H1 (cell line): ENCODE measurements at regions not wholly inside any gene's neighbourhood (a gene's known extent, or its start where the extent isn't known, plus 50 kb on each side); places are given as distances from the start of the nearest gene placed in this dataset.

Source experiments
- CTCF ChIA-PET: fragments of 300-600 bp; sonication (Branson Sonifier 250); formaldehyde crosslinking; loops from one replicate; lab custom pipeline; 2021; ENCODE audit not compliant: partially characterized antibody; lab: Charles Lee
- POLR2A ChIA-PET: fragments of 300-600 bp; sonication (Branson Sonifier 250); formaldehyde crosslinking; loops from one replicate; lab custom pipeline; 2021; ENCODE audit warnings: inconsistent platforms; ENCODE audit not compliant: partially characterized antibody; lab: Charles Lee
- DNase-seq, 2 experiments: peaks; one replicate each; pipeline versions ENCODE4 v3.0.0 to v3.0.0-alpha.2; 2010 to 2022; ENCODE audit warnings: low spot score in 2 of 2, low read depth in 1 of 2, mixed read lengths in 1 of 2
- FAIRE-seq: peaks from 2 replicates; lab custom pipeline; 2011; peaks lifted over from hg19 to GRCh38; lab: Jason Lieb, UNC
- H2AFZ ChIP-seq: 2 replicates; pipeline ENCODE4 v1.8.1; 2012; ENCODE audit warnings: low read length, inconsistent platforms
- H2AK5ac ChIP-seq: 2 replicates; pipeline ENCODE4 v1.6.1; 2013; ENCODE audit warnings: low read depth, low read length
- H2BK120ac ChIP-seq: replicated peaks from 2 replicates; pipeline ENCODE3; 2013; ENCODE audit warnings: low read depth, low read length, inconsistent platforms
- H2BK12ac ChIP-seq: 2 replicates; pipeline ENCODE4 v1.6.1; 2013; ENCODE audit warnings: low read depth, low read length
- H2BK15ac ChIP-seq: 2 replicates; pipeline ENCODE4 v1.6.1; 2013; ENCODE audit warnings: low read length
- H2BK20ac ChIP-seq: 2 replicates; pipeline ENCODE4 v1.6.1; 2013; ENCODE audit warnings: low read length
- H2BK5ac ChIP-seq: 2 replicates; pipeline ENCODE4 v1.6.1; 2013; ENCODE audit warnings: low read depth, low read length
- H3K14ac ChIP-seq: 2 replicates; pipeline ENCODE4 v1.6.1; 2013; ENCODE audit warnings: inconsistent platforms; ENCODE audit not compliant: insufficient read length
- H3K18ac ChIP-seq: 2 replicates; pipeline ENCODE4 v1.6.1; 2013; ENCODE audit warnings: low read length; ENCODE audit errors: extremely low read depth
- H3K23ac ChIP-seq: 2 replicates; pipeline ENCODE4 v1.6.1; 2013; ENCODE audit warnings: inconsistent platforms; ENCODE audit not compliant: insufficient read length
- H3K23me2 ChIP-seq: 2 replicates; pipeline ENCODE4 v1.6.1; 2013; ENCODE audit warnings: low read depth, low read length
- H3K27ac ChIP-seq: 2 replicates; pipeline ENCODE4 v1.6.1; 2011; ENCODE audit warnings: low read depth, low read length, inconsistent platforms
- H3K27me3 ChIP-seq, 4 experiments: replicated peaks in 1 of 4; 1 replicate in 1 of 4; 2 replicates in 3 of 4; pipeline versions ENCODE4 v1.6.1 to v1.8.1; 2011 to 2013; ENCODE audit warnings: low read length in 3 of 4, mild to moderate bottlenecking in 3 of 4, inconsistent platforms in 2 of 4, mixed read lengths in 2 of 4, moderate library complexity in 1 of 4; ENCODE audit not compliant: control insufficient read depth in 3 of 4, insufficient read depth in 3 of 4; ENCODE audit errors: extremely low read depth in 1 of 4
- H3K36me3 ChIP-seq, 4 experiments: 2 replicates each; pipeline versions ENCODE4 v1.6.1 to v1.8.1; 2011 to 2013; ENCODE audit warnings: mild to moderate bottlenecking in 4 of 4, low read length in 3 of 4, moderate library complexity in 2 of 4, control low read depth in 1 of 4, inconsistent platforms in 1 of 4; ENCODE audit not compliant: insufficient read depth in 4 of 4, control insufficient read depth in 2 of 4
- H3K4ac ChIP-seq: replicated peaks from 2 replicates; pipeline ENCODE3; 2013; ENCODE audit warnings: low read length, low read depth, mixed read lengths, inconsistent platforms; ENCODE audit not compliant: insufficient read length
- H3K4me1 ChIP-seq, 4 experiments: replicated peaks in 1 of 4; 1 replicate in 1 of 4; 2 replicates in 3 of 4; pipeline versions ENCODE4 v1.6.1 to v1.8.1; 2011 to 2013; ENCODE audit warnings: low read length in 3 of 4, inconsistent platforms in 2 of 4, mixed read lengths in 1 of 4; ENCODE audit not compliant: insufficient read depth in 4 of 4, control insufficient read depth in 3 of 4
- H3K4me2 ChIP-seq, 2 experiments: 2 replicates each; pipeline versions ENCODE4 v1.6.1 to v1.8.1; 2011 to 2013; ENCODE audit warnings: low read depth in 2 of 2, low read length in 2 of 2, control low read depth in 1 of 2, inconsistent platforms in 1 of 2, mild to moderate bottlenecking in 1 of 2; ENCODE audit not compliant: insufficient read depth in 1 of 2
- H3K4me3 ChIP-seq, 4 experiments: fragments of 200-600, 300-600 bp in 1 of 4; sonication (generic), shearing (Covaris generic), sonication (Bioruptor Twin) in 1 of 4; 2 replicates each; pipeline versions ENCODE4 v1.5.1 to v1.8.1; 2011 to 2016; ENCODE audit warnings: low read length in 4 of 4, low read depth in 3 of 4, control low read depth in 2 of 4, inconsistent platforms in 2 of 4, mild to moderate bottlenecking in 2 of 4, mixed read lengths in 1 of 4, moderate library complexity in 1 of 4; ENCODE audit not compliant: insufficient read depth in 2 of 4; ENCODE audit errors: extremely low read depth in 1 of 4
- H3K56ac ChIP-seq: replicated peaks from 2 replicates; pipeline ENCODE3; 2013; ENCODE audit warnings: low read depth, mild to moderate bottlenecking, mixed read lengths, low read length, inconsistent platforms; ENCODE audit not compliant: insufficient read length
- H3K79me1 ChIP-seq: 2 replicates; pipeline ENCODE4 v1.6.1; 2013; ENCODE audit warnings: low read depth, low read length, control low read depth
- H3K79me2 ChIP-seq, 2 experiments: 2 replicates each; pipeline versions ENCODE4 v1.6.1 to v1.8.1; 2012 to 2013; ENCODE audit warnings: low read length in 2 of 2, mild to moderate bottlenecking in 2 of 2, inconsistent platforms in 1 of 2; ENCODE audit not compliant: insufficient read depth in 2 of 2, control insufficient read depth in 1 of 2
- H3K9ac ChIP-seq, 4 experiments: replicated peaks in 1 of 4; 1 replicate in 1 of 4; 2 replicates in 3 of 4; pipeline versions ENCODE4 v1.6.1 to v1.8.1; 2011 to 2013; ENCODE audit warnings: low read depth in 3 of 4, low read length in 3 of 4, control low read depth in 2 of 4, mild to moderate bottlenecking in 2 of 4, moderate library complexity in 2 of 4, inconsistent platforms in 1 of 4; ENCODE audit errors: extremely low read depth in 1 of 4
- H3K9me3 ChIP-seq, 2 experiments: 2 replicates each; pipeline versions ENCODE4 v1.6.1 to v1.8.1; 2012 to 2013; ENCODE audit warnings: mild to moderate bottlenecking in 2 of 2, moderate library complexity in 2 of 2, control low read depth in 1 of 2, inconsistent platforms in 1 of 2, low read depth in 1 of 2, low read length in 1 of 2, mixed read lengths in 1 of 2; ENCODE audit not compliant: insufficient read depth in 2 of 2
- H4K20me1 ChIP-seq, 2 experiments: replicated peaks in 1 of 2; 2 replicates each; pipeline versions ENCODE3 to v1.8.1; 2011 to 2013; ENCODE audit warnings: inconsistent platforms in 2 of 2, low read length in 2 of 2, mild to moderate bottlenecking in 1 of 2; ENCODE audit not compliant: insufficient read depth in 2 of 2, control insufficient read depth in 1 of 2
- H4K5ac ChIP-seq: 2 replicates; pipeline ENCODE4 v1.6.1; 2013; ENCODE audit warnings: low read length, low read depth, mixed read lengths, inconsistent platforms; ENCODE audit not compliant: insufficient read length
- H4K8ac ChIP-seq: 2 replicates; pipeline ENCODE4 v1.8.0; 2013; ENCODE audit warnings: mild to moderate bottlenecking, moderate library complexity, low read length, inconsistent platforms; ENCODE audit not compliant: insufficient read depth; ENCODE audit errors: extremely low read depth
- H4K91ac ChIP-seq: replicated peaks from 2 replicates; pipeline ENCODE3; 2013; ENCODE audit warnings: low read length, mixed read lengths, inconsistent platforms; ENCODE audit not compliant: insufficient read length
- SIX5 ChIP-seq: IDR thresholded peaks from 2 replicates; pipeline ENCODE4 v1.6.1; 2011; ENCODE audit warnings: mild to moderate bottlenecking, low read depth, low read length
- WGBS, 2 experiments: shearing (Covaris generic) in 1 of 2; methylation state at CpG; one replicate each; pipeline versions ENCODE4 v1.1.6 to v1.1.7; 2013 to 2015; ENCODE audit warnings: low lambda C conversion rate in 2 of 2, mixed read lengths in 2 of 2, inconsistent platforms in 1 of 2, low coverage in 1 of 2, missing lambda C conversion rate in 1 of 2; ENCODE audit not compliant: insufficient replicate concordance in 2 of 2, insufficient coverage in 1 of 2, insufficient read length in 1 of 2; ENCODE audit errors: extremely low coverage in 1 of 2, missing lambda C conversion rate in 1 of 2; 5-methylcytosine and 5-hydroxymethylcytosine counted together

GRCh38 chr6:142682985-142683384 is 262.0 kb downstream of the HIVEP2 start:
- 65% methylated on average over 2 of the region's 2 CpGs; no CpG with 5 or more reads in 1 of the 2 experiments for WGBS, 2 experiments
- Histone ChIP-seq H4K91ac (no peak overlapping the region), H3K9me3 (no peaks in the 10 kb centered on the region), H4K8ac (no peak overlapping the region), H4K20me1 (no peaks in the 10 kb centered on the region), H2BK5ac (no peak overlapping the region), H3K23ac (no peak overlapping the region), H3K14ac (no peak overlapping the region), H2BK12ac (no peak overlapping the region), H4K5ac (no peak overlapping the region), H3K79me1 (no peaks in the 10 kb centered on the region), H3K79me2 (no peaks in the 10 kb centered on the region), H3K56ac (no peak overlapping the region), H3K23me2 (no peaks in the 10 kb centered on the region), H3K9ac (no peak overlapping the region), H3K4me1 (no peaks in the 10 kb centered on the region), H2AFZ (no peak overlapping the region), H3K27me3 (no peaks in the 10 kb centered on the region), H3K4ac (no peak overlapping the region), H3K4me2 (no peak overlapping the region), H3K18ac (no peak overlapping the region), H2AK5ac (no peak overlapping the region), H3K4me3 (no peak overlapping the region), H3K27ac (no peak overlapping the region), H3K36me3 (no peaks in the 10 kb centered on the region), H2BK20ac (no peak overlapping the region), H2BK15ac (no peak overlapping the region), H2BK120ac (no peak overlapping the region)
- DNase-seq (no peak), FAIRE-seq (no peak)
- no peak for TF ChIP-seq SIX5
- POLR2A ChIA-PET = no interaction called here
- CTCF ChIA-PET = interaction anchor here (0.7 to 2.1 kb wide), 4 partner anchors 9 to 117 kb away, joined by 3 to 12 read pairs (median 3); no protein-coding TSS in a partner anchor
